GM12878 (cell line): ENCODE measurements at regions not wholly inside any gene's neighbourhood (a gene's known extent, or its start where the extent isn't known, plus 50 kb on each side); places are given as distances from the start of the nearest gene placed in this dataset.

Source experiments
- ATAC-seq: fragments of 200-7000 bp; cut with Tn5 transposase; 3 replicates; pipeline ENCODE4 v1.9.1; 2020; ENCODE audit warnings: mild to moderate bottlenecking, moderate library complexity
- BruUV-seq: library from RNA; stranded (reverse); fragments of 400-500 nt; replicated peaks from 2 replicates; lab custom pipeline; 2021; lab: Mats Ljungman, UMichigan
- CTCF ChIA-PET: fragments of 300-600 bp; sonication (Branson Sonifier 250); formaldehyde crosslinking; extraction: SDS; loops from one replicate; lab custom pipeline; 2021; ENCODE audit warnings: inconsistent platforms; lab: Yijun Ruan, JAX
- POLR2A ChIA-PET: fragments of 350-600 bp; formaldehyde crosslinking; extraction: SDS; loops from one replicate; lab custom pipeline; 2021; ENCODE audit warnings: inconsistent platforms; lab: Charles Lee
- RAD21 ChIA-PET: fragments of 300-600 bp; sonication (Branson Sonifier 250); formaldehyde crosslinking; loops from one replicate; lab custom pipeline; 2023; ENCODE audit warnings: antibody characterized with exemption; ENCODE audit not compliant: unreplicated experiment; lab: Charles Lee
- SMC1A ChIA-PET: fragments of 300-600 bp; sonication (Branson Sonifier 250); formaldehyde crosslinking; loops from one replicate; lab custom pipeline; 2023; ENCODE audit not compliant: unreplicated experiment, uncharacterized antibody; lab: Charles Lee
- DNase-seq: peaks from one replicate; pipeline ENCODE4 v3.0.0-alpha.2; 2011; ENCODE audit warnings: low read depth, low spot score
- FAIRE-seq: peaks from 3 replicates; lab custom pipeline; 2011; peaks lifted over from hg19 to GRCh38; lab: Jason Lieb, UNC
- H2AFZ ChIP-seq: 2 replicates; pipeline ENCODE4 v1.6.0; 2011; ENCODE audit warnings: low read depth, low read length, control low read depth; ENCODE audit not compliant: control insufficient read depth
- H3K27ac ChIP-seq: 2 replicates; pipeline ENCODE4 v1.5.1; 2011; ENCODE audit warnings: control low read depth; ENCODE audit not compliant: control insufficient read depth, insufficient read depth
- H3K27me3 ChIP-seq, 2 experiments: replicated peaks in 1 of 2; 2 replicates each; pipeline versions ENCODE4 v1.6.0 to v1.6.1; 2011; ENCODE audit warnings: low read length in 1 of 2; ENCODE audit not compliant: control insufficient read depth in 2 of 2, insufficient read depth in 2 of 2
- H3K36me3 ChIP-seq, 2 experiments: 2 replicates each; pipeline ENCODE4 v1.5.1; 2011; ENCODE audit warnings: low read length in 1 of 2; ENCODE audit not compliant: control insufficient read depth in 2 of 2, insufficient read depth in 2 of 2
- H3K4me1 ChIP-seq: 2 replicates; pipeline ENCODE4 v1.6.1; 2011; ENCODE audit warnings: mild to moderate bottlenecking, low read length, moderate library complexity, mixed read lengths; ENCODE audit not compliant: control insufficient read depth, insufficient read depth
- H3K4me2 ChIP-seq: 2 replicates; pipeline ENCODE4 v1.6.0; 2011; ENCODE audit warnings: control low read depth; ENCODE audit not compliant: control insufficient read depth, insufficient read depth
- H3K4me3 ChIP-seq: fragments of 200-600 bp; sonication (generic); 2 replicates; pipeline ENCODE4 v1.5.1; 2016
- H3K79me2 ChIP-seq: 2 replicates; pipeline ENCODE4 v1.6.0; 2011; ENCODE audit warnings: low read length; ENCODE audit not compliant: control insufficient read depth, insufficient read depth
- H3K9ac ChIP-seq: 2 replicates; pipeline ENCODE4 v1.8.0; 2011; ENCODE audit warnings: low read length, control low read depth, mixed read lengths; ENCODE audit not compliant: control insufficient read depth, insufficient read depth
- H3K9me3 ChIP-seq: replicated peaks from 3 replicates; pipeline ENCODE4 v1.5.1; 2011; ENCODE audit warnings: mild to moderate bottlenecking, low read length; ENCODE audit not compliant: control insufficient read depth, insufficient read depth
- H4K20me1 ChIP-seq: 2 replicates; pipeline ENCODE4 v1.6.0; 2011; ENCODE audit not compliant: control insufficient read depth, insufficient read depth
- ATF3 ChIP-seq: IDR thresholded peaks from 2 replicates; pipeline ENCODE4 v1.6.1; 2011; ENCODE audit warnings: low read depth, mild to moderate bottlenecking, low read length, moderate library complexity, borderline replicate concordance; ENCODE audit errors: extremely low read depth
- E4F1 ChIP-seq: fragments of 450-650 bp; IDR thresholded peaks from 2 replicates; pipeline ENCODE4 v1.6.1; 2018; ENCODE audit warnings: borderline replicate concordance, mild to moderate bottlenecking; ENCODE audit not compliant: partially characterized antibody
- IKZF1 ChIP-seq: fragments of 450-650 bp; conservative IDR thresholded peaks from 2 replicates; pipeline ENCODE4 v1.6.1; 2017; ENCODE audit warnings: antibody characterized with exemption, mild to moderate bottlenecking
- IRF3 ChIP-seq: fragments of 450-650 bp; IDR thresholded peaks from 2 replicates; pipeline ENCODE4 v1.6.1; 2014; ENCODE audit warnings: mild to moderate bottlenecking
- PAX5 ChIP-seq: IDR thresholded peaks from 2 replicates; pipeline ENCODE4 v1.6.1; 2011; ENCODE audit warnings: low read depth, low read length, borderline replicate concordance
- RAD21 ChIP-seq: IDR thresholded peaks from 2 replicates; pipeline ENCODE4 v1.6.1; 2011; ENCODE audit warnings: mild to moderate bottlenecking, low read depth, low read length, moderate library complexity; ENCODE audit not compliant: insufficient read depth
- SPI1 ChIP-seq: IDR thresholded peaks from 2 replicates; pipeline ENCODE4 v1.6.1; 2011; ENCODE audit warnings: low read depth, mild to moderate bottlenecking, low read length, moderate library complexity, borderline replicate concordance; ENCODE audit not compliant: insufficient read depth
- SRF ChIP-seq, 2 experiments: IDR thresholded peaks; 2 replicates each; pipeline ENCODE4 v1.6.1; 2011; ENCODE audit warnings: low read depth in 2 of 2, low read length in 2 of 2, mild to moderate bottlenecking in 1 of 2, moderate library complexity in 1 of 2
- ZBTB33 ChIP-seq: fragments of 450-650 bp; IDR thresholded peaks from 2 replicates; pipeline ENCODE4 v1.6.1; 2017; ENCODE audit warnings: mild to moderate bottlenecking
- WGBS: methylation state at CpG from one replicate; pipeline ENCODE4 v1.1.6; 2016; ENCODE audit warnings: low lambda C conversion rate; ENCODE audit not compliant: insufficient replicate concordance, insufficient coverage; ENCODE audit errors: missing lambda C conversion rate; 5-methylcytosine and 5-hydroxymethylcytosine counted together
- in situ Hi-C: fragments of 300-500 bp; cut with MboI; formaldehyde crosslinking; loops from 9 replicates; pipeline ENCODE4 v1.14.3; 2018; ENCODE audit warnings: mixed read lengths
- intact Hi-C: fragments of 100-400 bp; cut with micrococcal nuclease; formaldehyde crosslinking; loops from one replicate; pipeline ENCODE4 v1.14.2; 2022; ENCODE audit not compliant: unreplicated experiment

- no peak overlapping the region for H3K4me3 ChIP-seq
- FAIRE-seq, result no peak
- no peaks in the 10 kb centered on the region for H3K27me3 ChIP-seq
- ChIA-PET RAD21 (no interaction called here), SMC1A (no interaction called here), POLR2A (no interaction called here), CTCF (no interaction called here)
- no peaks in the 10 kb centered on the region for H3K36me3 ChIP-seq
- no peaks in the 10 kb centered on the region for H3K79me2 ChIP-seq
- TF ChIP-seq PAX5, result no peak
- TF ChIP-seq ATF3, result no peak
- no peak overlapping the region for H2AFZ ChIP-seq
- WGBS, result 0% methylated on average over 2 of the region's 2 CpGs
- H3K9ac ChIP-seq, result no peak overlapping the region
- H3K4me2 ChIP-seq, result no peak overlapping the region
- ATAC-seq, result no peak
- no peaks in the 10 kb centered on the region for H3K4me1 ChIP-seq
- BruUV-seq, result no TSS peak
- no peaks in the 10 kb centered on the region for H4K20me1 ChIP-seq
- no peak for DNase-seq
- no peak overlapping the region for H3K27ac ChIP-seq
- intact Hi-C loops, result no loop called here
- in situ Hi-C loops, result no loop called here
- H3K9me3 ChIP-seq, result no peaks in the 10 kb centered on the region
These were observed 87.9 kb upstream of the FLRT2 start for GRCh38 chr14:85441909-85442643.

- Histone ChIP-seq H3K4me1 (no peaks in the 10 kb centered on the region), H3K79me2 (no peaks in the 10 kb centered on the region), H3K27ac (no peak overlapping the region), H2AFZ (no peak overlapping the region), H3K36me3 (no peaks in the 10 kb centered on the region), H3K9me3 (no peaks in the 10 kb centered on the region), H3K27me3 (no peaks in the 10 kb centered on the region), H4K20me1 (no peaks in the 10 kb centered on the region), H3K9ac (no peak overlapping the region), H3K4me2 (no peak overlapping the region), H3K4me3 (no peak overlapping the region)
- CTCF ChIA-PET, result no interaction called here
- POLR2A ChIA-PET, result no interaction called here
- WGBS, result 0% methylated on average over 1 of the region's 1 CpG
- RAD21 ChIA-PET, result no interaction called here
- SMC1A ChIA-PET, result interaction anchor here (1.3 kb wide), 1 partner anchor 10 kb away, joined by 4 read pairs; no protein-coding TSS in a partner anchor
- BruUV-seq, result no TSS peak
- FAIRE-seq, result no peak
- no peak for DNase-seq
- no peak for ATAC-seq
- in situ Hi-C loops, result no loop called here
- intact Hi-C loops, result no loop called here
- TF ChIP-seq E4F1, result no peak
- no peak for TF ChIP-seq IKZF1
- TF ChIP-seq ZBTB33, result no peak
- TF ChIP-seq SPI1, result no peak
- TF ChIP-seq RAD21, result no peak
- TF ChIP-seq SRF (IDR thresholded peaks at IDR 0.05; ENCODE audit: low read depth in 2 of 2, low read length in 2 of 2), result no peak
- TF ChIP-seq IRF3, result no peak
These were observed 86.9 kb upstream of the FLRT2 start for GRCh38 chr14:85442996-85443395.
